ENCODE measurements at regions not wholly inside any gene's neighbourhood (a gene's known extent, or its start where the extent isn't known, plus 50 kb on each side); places are given as distances from the start of the nearest gene placed in this dataset.

DNA sequence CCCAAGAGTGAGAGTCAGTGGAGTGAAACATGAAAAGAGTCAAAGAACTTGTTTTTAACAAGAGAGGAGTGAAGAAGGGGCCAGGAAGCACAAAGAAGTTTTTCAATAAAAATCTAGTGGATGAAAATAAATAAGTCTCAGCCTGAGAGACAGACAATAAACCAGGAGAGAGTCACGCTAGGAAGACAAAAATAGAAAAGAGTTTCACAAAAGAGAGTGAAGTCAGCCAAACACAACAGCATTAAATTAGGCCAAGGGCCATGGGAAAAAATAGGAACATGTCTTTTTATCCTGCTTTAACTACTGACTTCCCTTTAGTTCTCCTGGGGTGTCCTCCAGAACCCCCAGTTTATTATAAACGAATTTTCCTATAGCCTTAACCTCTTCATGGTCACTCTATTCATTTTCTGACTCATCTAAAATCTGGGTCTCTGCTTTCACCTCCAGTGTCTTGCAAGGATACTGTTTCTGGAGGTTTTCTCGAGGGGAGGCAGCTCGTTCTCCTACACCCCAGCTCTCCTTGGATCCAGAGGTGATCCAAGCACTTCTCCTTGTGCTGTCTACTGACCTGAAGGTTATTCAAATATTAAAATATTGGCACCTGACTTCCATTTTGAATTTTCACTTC is 571.5 kb upstream of the PPP2R3A start:
- Histone ChIP-seq H3K27ac (ENCODE audit: insufficient read depth, low read length) (no peak overlapping the region), H3K36me3 (ENCODE audit: control insufficient read depth, insufficient read depth, low read length) (no peaks in the 10 kb centered on the region), H3K79me2 (ENCODE audit: control insufficient read depth, insufficient read depth, low read length) (no peaks in the 10 kb centered on the region), H3K4me2 (ENCODE audit: extremely low read depth, insufficient read depth, low read length) (no peak overlapping the region), H4K20me1 (ENCODE audit: control insufficient read depth, extremely low read depth, insufficient read depth, low read length) (no peaks in the 10 kb centered on the region), H3K27me3 (ENCODE audit: control insufficient read depth, insufficient read depth, low read length) (no peaks in the 10 kb centered on the region), H3K9me3 (ENCODE audit: control insufficient read depth, insufficient read depth, low read depth, low read length) (no peaks in the 10 kb centered on the region), H3K4me3 (replicated peaks in 1 of 4; ENCODE audit: control extremely low read depth in 1 of 4, insufficient read depth in 1 of 4, low read depth in 3 of 4, low read length in 4 of 4) (no peak overlapping the region), H3K9ac (ENCODE audit: insufficient read depth, low read length) (no peak overlapping the region), H2AFZ (ENCODE audit: low read length) (no peak overlapping the region), H3K4me1 (ENCODE audit: control insufficient read depth, extremely low read depth, insufficient read depth, low read length) (no peaks in the 10 kb centered on the region)
- no peak for TF ChIP-seq EZH2 (IDR thresholded peaks at IDR 0.05; ENCODE audit: low read length, missing control alignments)
- TF ChIP-seq, protein P1, sequence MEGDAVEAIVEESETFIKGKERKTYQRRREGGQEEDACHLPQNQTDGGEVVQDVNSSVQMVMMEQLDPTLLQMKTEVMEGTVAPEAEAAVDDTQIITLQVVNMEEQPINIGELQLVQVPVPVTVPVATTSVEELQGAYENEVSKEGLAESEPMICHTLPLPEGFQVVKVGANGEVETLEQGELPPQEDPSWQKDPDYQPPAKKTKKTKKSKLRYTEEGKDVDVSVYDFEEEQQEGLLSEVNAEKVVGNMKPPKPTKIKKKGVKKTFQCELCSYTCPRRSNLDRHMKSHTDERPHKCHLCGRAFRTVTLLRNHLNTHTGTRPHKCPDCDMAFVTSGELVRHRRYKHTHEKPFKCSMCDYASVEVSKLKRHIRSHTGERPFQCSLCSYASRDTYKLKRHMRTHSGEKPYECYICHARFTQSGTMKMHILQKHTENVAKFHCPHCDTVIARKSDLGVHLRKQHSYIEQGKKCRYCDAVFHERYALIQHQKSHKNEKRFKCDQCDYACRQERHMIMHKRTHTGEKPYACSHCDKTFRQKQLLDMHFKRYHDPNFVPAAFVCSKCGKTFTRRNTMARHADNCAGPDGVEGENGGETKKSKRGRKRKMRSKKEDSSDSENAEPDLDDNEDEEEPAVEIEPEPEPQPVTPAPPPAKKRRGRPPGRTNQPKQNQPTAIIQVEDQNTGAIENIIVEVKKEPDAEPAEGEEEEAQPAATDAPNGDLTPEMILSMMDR (conservative IDR thresholded peaks at IDR 0.05 in 1 of 2, IDR thresholded peaks at IDR 0.05 in 1 of 2; ENCODE audit: low read depth in 1 of 2, low read length in 2 of 2): no peak
- no peak for DNase-seq (ENCODE audit: low read depth in 2 of 2)

DNA sequence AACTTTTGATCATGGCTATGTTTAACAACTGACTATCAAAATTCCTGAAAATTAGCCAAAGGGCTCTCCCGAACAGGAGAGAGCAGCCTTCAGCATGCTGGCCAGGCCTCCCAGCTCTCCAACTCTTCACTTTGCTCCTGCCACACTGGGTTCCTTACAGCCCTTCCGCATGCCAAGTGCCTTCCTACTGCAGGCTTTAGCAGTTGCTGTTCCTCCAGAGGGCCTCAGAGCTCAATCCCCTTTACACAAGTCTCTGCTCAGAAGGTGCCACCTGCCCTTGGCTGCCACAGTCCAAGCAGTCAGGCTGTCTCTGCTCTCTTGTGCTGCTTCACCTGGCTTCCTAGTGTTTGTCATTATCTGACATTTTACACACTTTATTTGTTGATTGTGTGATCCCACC is 553.1 kb upstream of the PPP2R3A start:
- Histone ChIP-seq H3K36me3 (ENCODE audit: control insufficient read depth, insufficient read depth, low read length) (no peaks in the 10 kb centered on the region), H3K9ac (ENCODE audit: insufficient read depth, low read length) (no peak overlapping the region), H3K9me3 (ENCODE audit: control insufficient read depth, insufficient read depth, low read depth, low read length) (no peaks in the 10 kb centered on the region), H3K4me1 (ENCODE audit: control insufficient read depth, extremely low read depth, insufficient read depth, low read length) (no peaks in the 10 kb centered on the region), H3K27ac (ENCODE audit: insufficient read depth, low read length) (no peak overlapping the region), H3K27me3 (ENCODE audit: control insufficient read depth, insufficient read depth, low read length) (no peaks in the 10 kb centered on the region), H2AFZ (ENCODE audit: low read length) (no peak overlapping the region), H3K79me2 (ENCODE audit: control insufficient read depth, insufficient read depth, low read length) (no peaks in the 10 kb centered on the region), H3K4me2 (ENCODE audit: extremely low read depth, insufficient read depth, low read length) (no peak overlapping the region), H4K20me1 (ENCODE audit: control insufficient read depth, extremely low read depth, insufficient read depth, low read length) (no peaks in the 10 kb centered on the region), H3K4me3 (replicated peaks in 1 of 4; ENCODE audit: control extremely low read depth in 1 of 4, insufficient read depth in 1 of 4, low read depth in 3 of 4, low read length in 4 of 4) (no peak overlapping the region)
- DNase-seq (ENCODE audit: low read depth in 2 of 2): no peak
- TF ChIP-seq EZH2 (IDR thresholded peaks at IDR 0.05; ENCODE audit: low read length, missing control alignments): no peak
- TF ChIP-seq, protein P1 (conservative IDR thresholded peaks at IDR 0.05 in 1 of 2, IDR thresholded peaks at IDR 0.05 in 1 of 2; ENCODE audit: low read depth in 1 of 2, low read length in 2 of 2): no peak

DNA sequence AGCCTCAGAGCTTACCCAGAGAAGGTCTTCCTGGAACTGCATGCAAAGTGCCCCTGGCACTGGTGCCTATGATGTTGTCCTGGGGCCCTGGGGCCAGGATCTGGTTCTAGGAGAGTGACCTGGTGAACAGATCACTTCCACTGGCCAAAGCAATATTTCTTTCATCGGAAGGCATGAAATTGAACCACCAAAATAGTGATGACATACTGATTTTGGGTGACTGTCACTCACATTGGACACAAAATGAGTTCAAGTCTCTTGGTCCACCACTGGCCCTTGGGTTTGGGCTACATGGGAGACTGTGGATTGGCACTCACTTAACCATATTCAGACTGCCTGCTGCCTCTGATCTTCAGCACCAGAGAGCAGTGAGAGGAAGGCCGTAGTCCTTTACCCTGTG is 549.3 kb upstream of the PPP2R3A start:
- no peaks in the 10 kb centered on the region for H4K20me1 ChIP-seq (ENCODE audit: control insufficient read depth, extremely low read depth, insufficient read depth, low read length)
- no peak overlapping the region for H3K4me2 ChIP-seq (ENCODE audit: extremely low read depth, insufficient read depth, low read length)
- no peak for DNase-seq (ENCODE audit: low read depth in 2 of 2)
- no peak overlapping the region for H3K27ac ChIP-seq (ENCODE audit: insufficient read depth, low read length)
- H3K36me3 ChIP-seq (ENCODE audit: control insufficient read depth, insufficient read depth, low read length): no peaks in the 10 kb centered on the region
- H3K4me3 ChIP-seq (replicated peaks in 1 of 4; ENCODE audit: control extremely low read depth in 1 of 4, insufficient read depth in 1 of 4, low read depth in 3 of 4, low read length in 4 of 4): no peak overlapping the region
- H3K9ac ChIP-seq (ENCODE audit: insufficient read depth, low read length): no peak overlapping the region
- no peaks in the 10 kb centered on the region for H3K27me3 ChIP-seq (ENCODE audit: control insufficient read depth, insufficient read depth, low read length)
- H3K4me1 ChIP-seq (ENCODE audit: control insufficient read depth, extremely low read depth, insufficient read depth, low read length): no peaks in the 10 kb centered on the region
- H3K79me2 ChIP-seq (ENCODE audit: control insufficient read depth, insufficient read depth, low read length): no peaks in the 10 kb centered on the region
- H3K9me3 ChIP-seq (ENCODE audit: control insufficient read depth, insufficient read depth, low read depth, low read length): no peaks in the 10 kb centered on the region
- no peak overlapping the region for H2AFZ ChIP-seq (ENCODE audit: low read length)
- TF ChIP-seq, protein P1 (conservative IDR thresholded peaks at IDR 0.05 in 1 of 2, IDR thresholded peaks at IDR 0.05 in 1 of 2; ENCODE audit: low read depth in 1 of 2, low read length in 2 of 2): no peak
- TF ChIP-seq EZH2 (IDR thresholded peaks at IDR 0.05; ENCODE audit: low read length, missing control alignments): no peak
